A673 (cell line): ENCODE measurements at regions not wholly inside any gene's neighbourhood (a gene's known extent, or its start where the extent isn't known, plus 50 kb on each side); places are given as distances from the start of the nearest gene placed in this dataset.

Experiments used
- BruUV-seq: library from RNA; stranded (reverse); fragments of 400-500 nt; replicated peaks from 2 replicates; lab custom pipeline; 2021; lab: Mats Ljungman, UMichigan
- CTCF ChIA-PET: fragments of 300-600 bp; sonication (Branson Sonifier 250); formaldehyde crosslinking; loops from one replicate; lab custom pipeline; 2022; ENCODE audit warnings: antibody characterized with exemption; lab: Charles Lee
- POLR2A ChIA-PET: fragments of 300-600 bp; sonication (Branson Sonifier 250); formaldehyde crosslinking; loops from one replicate; lab custom pipeline; 2022; ENCODE audit warnings: antibody characterized with exemption; ENCODE audit not compliant: low non-redundant PET; lab: Charles Lee
- DNase-seq: peaks from one replicate; pipeline ENCODE4 v3.0.0-alpha.2; 2015; ENCODE audit warnings: low spot score
- H3K27ac ChIP-seq: fragments of 200-600 bp; sonication (generic); 2 replicates; pipeline ENCODE4 v1.5.1; 2016; ENCODE audit warnings: mixed run types, low read depth, mild to moderate bottlenecking, mixed read lengths, antibody characterized with exemption, low read length; ENCODE audit not compliant: poor library complexity, severe bottlenecking
- H3K27me3 ChIP-seq: fragments of 200-600 bp; sonication (generic); replicated peaks from 2 replicates; pipeline ENCODE4 v1.6.1; 2017; ENCODE audit warnings: mixed run types, low read depth, mild to moderate bottlenecking, mixed read lengths, antibody characterized with exemption, low read length; ENCODE audit not compliant: insufficient read depth, poor library complexity
- H3K36me3 ChIP-seq: fragments of 200-600 bp; sonication (generic); 2 replicates; pipeline ENCODE4 v1.6.1; 2016; ENCODE audit warnings: mixed run types, mild to moderate bottlenecking, mixed read lengths, antibody characterized with exemption, low read length; ENCODE audit not compliant: insufficient read depth, poor library complexity, severe bottlenecking
- H3K4me1 ChIP-seq: fragments of 200-600 bp; sonication (generic); 2 replicates; pipeline ENCODE4 v1.6.1; 2017; ENCODE audit warnings: mixed run types, mild to moderate bottlenecking, mixed read lengths, antibody characterized with exemption, low read length; ENCODE audit not compliant: insufficient read depth, poor library complexity, severe bottlenecking
- H3K4me3 ChIP-seq: fragments of 200-600 bp; sonication (generic); 2 replicates; pipeline ENCODE4 v1.5.1; 2016; ENCODE audit warnings: low read depth, mixed run types, mild to moderate bottlenecking, mixed read lengths, low read length; ENCODE audit not compliant: poor library complexity, severe bottlenecking
- H3K9me3 ChIP-seq: fragments of 200-600 bp; sonication (generic); 2 replicates; pipeline ENCODE4 v1.6.1; 2016; ENCODE audit warnings: mixed run types, low read depth, mild to moderate bottlenecking, mixed read lengths, antibody characterized with exemption, low read length; ENCODE audit not compliant: poor library complexity, severe bottlenecking
- CTCF ChIP-seq: fragments of 300-800, 200-600 bp; sonication (generic); conservative IDR thresholded peaks from 2 replicates; pipeline ENCODE4 v1.5.1; 2017; ENCODE audit warnings: low read depth, mild to moderate bottlenecking, antibody characterized with exemption, low read length, moderate library complexity, mixed read lengths
- EZH2 ChIP-seq: fragments of 200-600 bp; sonication (generic); IDR thresholded peaks from 2 replicates; pipeline ENCODE4 v1.6.1; 2017; ENCODE audit warnings: borderline replicate concordance, low read depth, mild to moderate bottlenecking, mixed read lengths, antibody characterized with exemption, low read length; ENCODE audit not compliant: poor library complexity, severe bottlenecking
- intact Hi-C: fragments of 100-400 bp; cut with micrococcal nuclease; formaldehyde crosslinking; loops from one replicate; pipeline ENCODE4 v1.10.0; 2022; ENCODE audit not compliant: unreplicated experiment

- no peak overlapping the region for H3K4me3 ChIP-seq
- H3K27me3 ChIP-seq: no peaks in the 10 kb centered on the region
- intact Hi-C loops: no loop called here
- no peak for DNase-seq
- CTCF ChIA-PET: no interaction called here
- H3K27ac ChIP-seq: no peak overlapping the region
- BruUV-seq: no TSS peak
- TF ChIP-seq CTCF (no peak), EZH2 (no peak)
- H3K9me3 ChIP-seq: no peaks in the 10 kb centered on the region
- no peaks in the 10 kb centered on the region for H3K4me1 ChIP-seq
- H3K36me3 ChIP-seq: no peaks in the 10 kb centered on the region
- POLR2A ChIA-PET: no interaction called here
Observed at GRCh38 chr6:71224011-71224410, 64.6 kb upstream of the OGFRL1 start.

GRCh38 chr6:71226151-71226550, 62.5 kb upstream of the OGFRL1 start:
- no peaks in the 10 kb centered on the region for H3K9me3 ChIP-seq
- no peaks in the 10 kb centered on the region for H3K4me1 ChIP-seq
- no peaks in the 10 kb centered on the region for H3K36me3 ChIP-seq
- H3K4me3 ChIP-seq: no peak overlapping the region
- intact Hi-C loops: no loop called here
- TF ChIP-seq CTCF: no peak
- no peak overlapping the region for H3K27ac ChIP-seq
- POLR2A ChIA-PET: no interaction called here
- no TSS peak for BruUV-seq
- no peaks in the 10 kb centered on the region for H3K27me3 ChIP-seq
- DNase-seq: no peak
- CTCF ChIA-PET: no interaction called here

GRCh38 chr6:71228461-71229041, 60.1 kb upstream of the OGFRL1 start:
- Histone ChIP-seq H3K4me1 (no peaks in the 10 kb centered on the region), H3K27me3 (no peaks in the 10 kb centered on the region), H3K36me3 (no peaks in the 10 kb centered on the region), H3K9me3 (no peaks in the 10 kb centered on the region), H3K4me3 (no peak overlapping the region), H3K27ac (no peak overlapping the region)
- no peak for TF ChIP-seq EZH2
- TF ChIP-seq CTCF: no peak
- ChIA-PET CTCF (no interaction called here), POLR2A (no interaction called here)
- peak; percentile 30 for DNase-seq
- intact Hi-C loops: no loop called here
- BruUV-seq: no TSS peak
